K562 (cell line): ENCODE measurements at regions not wholly inside any gene's neighbourhood (a gene's known extent, or its start where the extent isn't known, plus 50 kb on each side); places are given as distances from the start of the nearest gene placed in this dataset.

Experiments
- ATAC-seq: fragments of 200-7000 bp; cut with Tn5 transposase; 3 replicates; pipeline ENCODE4 v1.9.1; 2020; ENCODE audit warnings: moderate library complexity
- BruUV-seq: library from RNA; stranded (reverse); fragments of 400-500 nt; replicated peaks from 2 replicates; lab custom pipeline; 2021; lab: Mats Ljungman, UMichigan
- CTCF ChIA-PET: fragments of 300-600 bp; formaldehyde crosslinking; extraction: SDS; loops from one replicate; lab custom pipeline; 2021; ENCODE audit warnings: low intra/inter-chr PET ratio; lab: Yijun Ruan, JAX
- POLR2A ChIA-PET: fragments of 300-600, 350-650 bp; sonication (Branson Sonifier 250); formaldehyde crosslinking; extraction: SDS; loops from one replicate; lab custom pipeline; 2021; ENCODE audit warnings: antibody characterized with exemption, inconsistent platforms; lab: Yijun Ruan, JAX
- DNase-seq, 4 experiments: peaks; one replicate each; pipeline versions ENCODE4 v3.0.0 to v3.0.0-alpha.2; 2011 to 2018; ENCODE audit warnings: low spot score in 3 of 4, mixed read lengths in 3 of 4; ENCODE audit errors: extremely low read depth in 1 of 4
- FAIRE-seq: peaks from 2 replicates; lab custom pipeline; 2011; peaks lifted over from hg19 to GRCh38; lab: Jason Lieb, UNC
- H2AFZ ChIP-seq: 2 replicates; pipeline ENCODE4 v1.6.0; 2011; ENCODE audit warnings: low read depth, low read length, control low read depth, inconsistent platforms
- H3K27ac ChIP-seq: fragments of 200-600 bp; 3 replicates; pipeline ENCODE4 v1.8.0; 2011; ENCODE audit warnings: low read depth, mild to moderate bottlenecking, control low read depth, inconsistent platforms, low read length, moderate library complexity, mixed read lengths; ENCODE audit errors: extremely low read depth
- H3K27me3 ChIP-seq, 2 experiments: fragments of 300-600 bp in 1 of 2; 2 replicates in 1 of 2; 3 replicates in 1 of 2; pipeline versions ENCODE4 v1.6.0 to v1.8.0; 2011; ENCODE audit warnings: inconsistent platforms in 2 of 2, low read length in 2 of 2, mild to moderate bottlenecking in 1 of 2, mixed read lengths in 1 of 2, moderate library complexity in 1 of 2; ENCODE audit not compliant: control insufficient read depth in 2 of 2, insufficient read depth in 2 of 2
- H3K36me3 ChIP-seq: fragments of 300-600 bp; 3 replicates; pipeline ENCODE4 v1.8.0; 2011; ENCODE audit warnings: mild to moderate bottlenecking, low read length, inconsistent platforms; ENCODE audit not compliant: control insufficient read depth, insufficient read depth
- H3K4me1 ChIP-seq, 2 experiments: fragments of 200-600 bp in 1 of 2; replicated peaks in 1 of 2; 2 replicates in 1 of 2; 3 replicates in 1 of 2; pipeline versions ENCODE4 v1.5.1 to v1.8.0; 2011; ENCODE audit warnings: inconsistent platforms in 2 of 2, low read length in 2 of 2, mild to moderate bottlenecking in 1 of 2, mixed read lengths in 1 of 2, moderate library complexity in 1 of 2; ENCODE audit not compliant: control insufficient read depth in 2 of 2, insufficient read depth in 2 of 2
- H3K4me2 ChIP-seq: 2 replicates; pipeline ENCODE4 v1.6.1; 2011; ENCODE audit warnings: low read length, control low read depth, inconsistent platforms, mixed read lengths; ENCODE audit not compliant: insufficient read depth
- H3K4me3 ChIP-seq: fragments of 200-600 bp; sonication (generic), shearing (Covaris generic); 2 replicates; pipeline ENCODE4 v1.5.1; 2016; ENCODE audit warnings: control low read depth, inconsistent platforms
- H3K79me2 ChIP-seq: fragments of 200-600 bp; 3 replicates; pipeline ENCODE4 v1.8.0; 2011; ENCODE audit warnings: low read length, inconsistent platforms; ENCODE audit not compliant: control insufficient read depth, insufficient read depth
- H3K9ac ChIP-seq, 2 experiments: 2 replicates each; pipeline versions ENCODE4 v1.6.0 to v1.6.1; 2011; ENCODE audit warnings: low read depth in 2 of 2, low read length in 2 of 2, control low read depth in 1 of 2, inconsistent platforms in 1 of 2, mild to moderate bottlenecking in 1 of 2, mixed read lengths in 1 of 2; ENCODE audit not compliant: insufficient read depth in 1 of 2
- H3K9me1 ChIP-seq: one replicate; pipeline ENCODE4 v1.6.0; 2011; ENCODE audit warnings: inconsistent platforms, mild to moderate bottlenecking, low read length, moderate library complexity; ENCODE audit not compliant: control insufficient read depth, insufficient read depth
- H3K9me3 ChIP-seq: replicated peaks from 2 replicates; pipeline ENCODE4 v1.5.1; 2011; ENCODE audit warnings: low read depth, low read length, inconsistent platforms; ENCODE audit not compliant: control insufficient read depth, insufficient read depth
- H4K20me1 ChIP-seq: replicated peaks from 2 replicates; pipeline ENCODE4 v1.6.1; 2011; ENCODE audit warnings: low read length, inconsistent platforms, mixed read lengths; ENCODE audit not compliant: control insufficient read depth, insufficient read depth
- CREBBP ChIP-seq: IDR thresholded peaks from one replicate; pipeline ENCODE4 v1.6.1; 2012; ENCODE audit warnings: low read depth, mild to moderate bottlenecking, control low read depth, inconsistent platforms, low read length
- ETS2 ChIP-seq: IDR thresholded peaks from 2 replicates; pipeline ENCODE4 v1.6.1; 2016; ENCODE audit warnings: borderline replicate concordance, missing genetic modification characterization, mild to moderate bottlenecking, moderate library complexity, missing compliant biosample characterization; ENCODE audit not compliant: poor library complexity, severe bottlenecking
- HIVEP1 ChIP-seq: fragments of 250-450 bp; sonication (Bioruptor Pico); IDR thresholded peaks from 2 replicates; pipeline ENCODE4 v1.4.0; 2020; ENCODE audit warnings: mild to moderate bottlenecking
- NFIX ChIP-seq: fragments of 250-450 bp; sonication (Bioruptor Pico); IDR thresholded peaks from 2 replicates; pipeline ENCODE4 v1.4.0; 2020; ENCODE audit warnings: low read depth, mild to moderate bottlenecking, moderate library complexity
- RBM25 ChIP-seq: fragments of 200-400 bp; formaldehyde crosslinking; IDR thresholded peaks from 2 replicates; pipeline ENCODE4 v1.6.1; 2018; ENCODE audit warnings: low read length, low read depth, moderate library complexity; ENCODE audit not compliant: severe bottlenecking
- ZNF165 ChIP-seq: fragments of 250-450 bp; sonication (Bioruptor Pico); IDR thresholded peaks from 2 replicates; pipeline ENCODE4 v1.4.0; 2020; ENCODE audit warnings: borderline replicate concordance
- ZNF57 ChIP-seq: fragments of 450-650 bp; formaldehyde crosslinking; IDR thresholded peaks from 2 replicates; pipeline ENCODE4 v1.4.0; 2020; ENCODE audit warnings: mild to moderate bottlenecking, moderate library complexity
- WGBS: fragments of 100-300 bp; shearing (Covaris generic); methylation state at CpG from one replicate; pipeline ENCODE4 v1.1.6; 2016; ENCODE audit warnings: low coverage, mixed read lengths; ENCODE audit not compliant: insufficient coverage; ENCODE audit errors: missing lambda C conversion rate; 5-methylcytosine and 5-hydroxymethylcytosine counted together
- in situ Hi-C: fragments of 300-500 bp; cut with MboI; formaldehyde crosslinking; loops from 4 replicates; pipeline ENCODE4 v1.15.0; 2018; ENCODE audit warnings: inconsistent platforms, mixed read lengths
- intact Hi-C: fragments of 100-400 bp; cut with micrococcal nuclease; formaldehyde crosslinking; loops from 2 replicates; pipeline ENCODE4 v1.14.2; 2022
- TF ChIP-seq, protein P1 (sequence below): fragments of 250-450 bp; sonication (Bioruptor Pico); IDR thresholded peaks from 2 replicates; pipeline ENCODE4 v1.5.0; 2020; ENCODE audit warnings: mild to moderate bottlenecking, borderline replicate concordance

DNA sequence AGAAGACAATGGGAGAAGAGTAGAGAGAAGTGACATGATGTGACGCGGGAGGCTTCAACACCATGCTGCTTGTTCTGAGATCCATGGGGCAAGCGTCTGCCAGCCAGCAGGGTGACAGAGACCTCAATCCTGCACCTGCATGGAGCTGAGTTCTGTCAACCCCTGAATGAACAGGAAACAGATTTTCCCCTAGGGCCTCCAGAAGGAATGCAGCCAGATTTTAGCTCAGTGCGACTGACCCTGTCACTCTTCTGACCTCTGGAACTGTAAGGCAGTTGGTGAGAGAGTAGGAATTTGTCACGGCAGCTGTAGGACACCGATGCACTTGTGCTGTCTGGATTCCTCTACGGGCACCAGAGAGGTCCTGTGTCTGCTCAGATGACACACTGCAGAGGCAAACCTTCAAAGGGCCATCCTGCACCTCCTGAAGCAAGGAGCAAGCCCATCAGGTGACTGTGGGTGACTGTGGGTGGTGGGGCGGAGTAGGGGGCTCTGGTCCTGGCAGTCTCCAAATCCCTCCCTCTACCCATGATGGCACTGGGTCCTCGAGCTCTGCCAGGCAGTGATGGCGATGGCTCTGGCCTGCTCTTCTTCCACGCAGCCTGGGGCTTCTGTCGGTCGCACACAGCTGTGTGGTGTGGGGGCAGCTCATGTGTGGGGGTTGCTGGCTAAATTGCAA, 194.3 kb upstream of the TWIST2 start (continued):
- no peak for TF ChIP-seq NFIX (CRISPR knock-in tag)
- TF ChIP-seq, protein P1, sequence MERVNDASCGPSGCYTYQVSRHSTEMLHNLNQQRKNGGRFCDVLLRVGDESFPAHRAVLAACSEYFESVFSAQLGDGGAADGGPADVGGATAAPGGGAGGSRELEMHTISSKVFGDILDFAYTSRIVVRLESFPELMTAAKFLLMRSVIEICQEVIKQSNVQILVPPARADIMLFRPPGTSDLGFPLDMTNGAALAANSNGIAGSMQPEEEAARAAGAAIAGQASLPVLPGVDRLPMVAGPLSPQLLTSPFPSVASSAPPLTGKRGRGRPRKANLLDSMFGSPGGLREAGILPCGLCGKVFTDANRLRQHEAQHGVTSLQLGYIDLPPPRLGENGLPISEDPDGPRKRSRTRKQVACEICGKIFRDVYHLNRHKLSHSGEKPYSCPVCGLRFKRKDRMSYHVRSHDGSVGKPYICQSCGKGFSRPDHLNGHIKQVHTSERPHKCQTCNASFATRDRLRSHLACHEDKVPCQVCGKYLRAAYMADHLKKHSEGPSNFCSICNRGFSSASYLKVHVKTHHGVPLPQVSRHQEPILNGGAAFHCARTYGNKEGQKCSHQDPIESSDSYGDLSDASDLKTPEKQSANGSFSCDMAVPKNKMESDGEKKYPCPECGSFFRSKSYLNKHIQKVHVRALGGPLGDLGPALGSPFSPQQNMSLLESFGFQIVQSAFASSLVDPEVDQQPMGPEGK (CRISPR knock-in tag) = no peak
- no peak for TF ChIP-seq CREBBP
- no peak for TF ChIP-seq HIVEP1 (CRISPR knock-in tag)
- TF ChIP-seq ETS2 = no peak
- TF ChIP-seq RBM25 = no peak
- no peak for TF ChIP-seq ZNF165

DNA sequence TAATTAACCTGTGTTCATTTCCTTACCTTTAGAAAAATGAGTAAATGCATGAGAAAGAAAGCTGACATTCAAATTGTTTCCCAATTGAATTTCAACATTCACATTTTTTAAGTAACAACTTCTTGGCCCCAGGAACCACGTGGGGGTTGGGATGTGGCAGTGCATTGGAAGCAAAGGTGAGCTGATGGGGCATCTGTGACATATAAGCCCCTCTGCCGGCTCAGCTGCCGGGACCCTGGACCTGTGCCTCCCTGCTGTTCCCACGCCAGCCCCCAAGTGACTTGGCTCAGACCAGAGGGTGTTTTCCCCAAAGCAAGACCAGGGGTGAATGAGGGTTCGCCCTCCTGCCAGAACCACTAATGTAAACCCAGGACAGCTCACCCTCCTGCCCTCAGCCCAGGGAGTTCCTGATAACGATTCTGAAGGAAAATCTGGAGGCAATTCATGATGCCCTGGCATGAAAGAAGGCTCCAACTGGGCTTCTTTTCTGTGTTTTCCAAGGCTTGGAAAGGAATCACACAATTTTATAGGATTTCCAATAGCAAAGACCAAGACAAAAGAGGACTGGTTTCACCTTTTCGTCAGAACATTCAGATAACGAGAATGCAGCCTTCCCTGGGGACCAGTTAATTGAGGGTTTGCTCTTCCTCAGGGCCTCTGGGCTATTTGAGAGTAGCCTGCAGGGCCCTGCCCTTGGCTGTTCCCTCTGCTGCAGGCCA, 193.2 kb upstream of the TWIST2 start:
- no peaks in the 10 kb centered on the region for H4K20me1 ChIP-seq
- no peak for DNase-seq
- H3K9me1 ChIP-seq = no peaks in the 10 kb centered on the region
- H2AFZ ChIP-seq = no peak overlapping the region
- H3K9ac ChIP-seq = no peak overlapping the region
- H3K27me3 ChIP-seq = no peaks in the 10 kb centered on the region
- in situ Hi-C loops (no loop called here), intact Hi-C loops (no loop called here)
- no peak for FAIRE-seq
- H3K9me3 ChIP-seq = no peaks in the 10 kb centered on the region
- 2% methylated on average over 5 of the region's 8 CpGs for WGBS
- no peak overlapping the region for H3K4me3 ChIP-seq
- H3K4me1 ChIP-seq = no peaks in the 10 kb centered on the region
- no peak overlapping the region for H3K4me2 ChIP-seq
- ATAC-seq = no peak
- no TSS peak for BruUV-seq
- no peaks in the 10 kb centered on the region for H3K79me2 ChIP-seq
- ChIA-PET POLR2A (no interaction called here), CTCF (no interaction called here)
- no peak for TF ChIP-seq ZNF57 (CRISPR knock-in tag)
- no peak overlapping the region for H3K27ac ChIP-seq
- no peaks in the 10 kb centered on the region for H3K36me3 ChIP-seq
